IMR-90 (cell line): ENCODE measurements at regions not wholly inside any gene's neighbourhood (a gene's known extent, or its start where the extent isn't known, plus 50 kb on each side); places are given as distances from the start of the nearest gene placed in this dataset.

Source experiments
- ATAC-seq: fragments of 200-7000 bp; cut with Tn5 transposase; 2 replicates; pipeline ENCODE4 v1.9.1; 2020; ENCODE audit warnings: low read depth, mild to moderate bottlenecking, moderate library complexity
- BruUV-seq: library from RNA; stranded (reverse); fragments of 400-500 nt; replicated peaks from 2 replicates; lab custom pipeline; 2021; lab: Mats Ljungman, UMichigan
- CTCF ChIA-PET: fragments of 300-600 bp; formaldehyde crosslinking; extraction: SDS; loops from one replicate; lab custom pipeline; 2021; ENCODE audit warnings: antibody characterized with exemption; lab: Yijun Ruan, JAX
- POLR2A ChIA-PET: fragments of 300-600 bp; sonication (Branson Sonifier 250); formaldehyde crosslinking; loops from one replicate; lab custom pipeline; 2022; ENCODE audit warnings: antibody characterized with exemption; ENCODE audit not compliant: unreplicated experiment; lab: Charles Lee
- DNase-seq: peaks from one replicate; pipeline ENCODE4 v3.0.0; 2013
- H2AFZ ChIP-seq: replicated peaks from 2 replicates; pipeline ENCODE3; 2013; ENCODE audit warnings: low read length, mild to moderate bottlenecking; ENCODE audit not compliant: poor library complexity
- H2AK5ac ChIP-seq: 2 replicates; pipeline ENCODE4 v1.6.1; 2013; ENCODE audit warnings: low read depth, low read length, inconsistent platforms
- H2AK9ac ChIP-seq: replicated peaks from 2 replicates; pipeline ENCODE3; 2013; ENCODE audit warnings: mild to moderate bottlenecking, low read depth, low read length, moderate library complexity; ENCODE audit not compliant: poor library complexity
- H2BK120ac ChIP-seq: 2 replicates; pipeline ENCODE4 v1.6.1; 2013; ENCODE audit warnings: low read depth, low read length, inconsistent platforms
- H2BK15ac ChIP-seq: 3 replicates; pipeline ENCODE4 v1.6.1; 2013; ENCODE audit warnings: low read depth, low read length, inconsistent platforms
- H2BK20ac ChIP-seq: 2 replicates; pipeline ENCODE4 v1.6.1; 2013; ENCODE audit warnings: low read depth, mild to moderate bottlenecking, inconsistent platforms, low read length, moderate library complexity
- H2BK5ac ChIP-seq: 2 replicates; pipeline ENCODE4 v1.6.1; 2013; ENCODE audit warnings: mild to moderate bottlenecking, low read depth, low read length, inconsistent platforms; ENCODE audit not compliant: poor library complexity, severe bottlenecking
- H3K14ac ChIP-seq: replicated peaks from 2 replicates; pipeline ENCODE4 v1.6.1; 2013; ENCODE audit warnings: low read depth, low read length, inconsistent platforms
- H3K18ac ChIP-seq: 2 replicates; pipeline ENCODE4 v1.6.1; 2013; ENCODE audit warnings: low read depth, low read length, control low read depth
- H3K23ac ChIP-seq: 2 replicates; pipeline ENCODE4 v1.6.1; 2013; ENCODE audit warnings: low read depth, low read length, inconsistent platforms
- H3K27ac ChIP-seq: 2 replicates; pipeline ENCODE4 v1.5.1; 2013; ENCODE audit warnings: mild to moderate bottlenecking, control low read depth, low read length; ENCODE audit not compliant: insufficient read depth
- H3K27me3 ChIP-seq: 2 replicates; pipeline ENCODE4 v1.6.1; 2013; ENCODE audit warnings: low read length; ENCODE audit not compliant: control insufficient read depth, insufficient read depth
- H3K36me3 ChIP-seq: 2 replicates; pipeline ENCODE4 v1.6.1; 2013; ENCODE audit warnings: low read length, mixed read lengths; ENCODE audit not compliant: control insufficient read depth, insufficient read depth
- H3K4ac ChIP-seq: 2 replicates; pipeline ENCODE4 v1.6.1; 2013; ENCODE audit warnings: low read depth, low read length, inconsistent platforms
- H3K4me1 ChIP-seq: 2 replicates; pipeline ENCODE4 v1.6.1; 2013; ENCODE audit warnings: low read length, mixed read lengths; ENCODE audit not compliant: control insufficient read depth, insufficient read depth
- H3K4me2 ChIP-seq: 2 replicates; pipeline ENCODE4 v1.6.1; 2013; ENCODE audit warnings: low read depth, mild to moderate bottlenecking, control low read depth, low read length, moderate library complexity
- H3K4me3 ChIP-seq: 2 replicates; pipeline ENCODE4 v1.5.1; 2013; ENCODE audit warnings: low read depth, mild to moderate bottlenecking, control low read depth, low read length, moderate library complexity; ENCODE audit not compliant: insufficient read depth
- H3K56ac ChIP-seq: 2 replicates; pipeline ENCODE4 v1.6.1; 2013; ENCODE audit warnings: low read length, inconsistent platforms; ENCODE audit not compliant: insufficient read depth; ENCODE audit errors: extremely low read depth
- H3K79me1 ChIP-seq, 2 experiments: 2 replicates each; pipeline ENCODE4 v1.6.1; 2013; ENCODE audit warnings: low read length in 2 of 2, inconsistent platforms in 1 of 2, low read depth in 1 of 2
- H3K9ac ChIP-seq: 2 replicates; pipeline ENCODE4 v1.6.1; 2013; ENCODE audit warnings: low read depth, low read length, control low read depth
- H3K9me1 ChIP-seq: 2 replicates; pipeline ENCODE4 v1.6.1; 2013; ENCODE audit warnings: low read length, inconsistent platforms; ENCODE audit not compliant: insufficient read depth
- H3K9me3 ChIP-seq: 2 replicates; pipeline ENCODE4 v1.6.1; 2013; ENCODE audit warnings: low read length; ENCODE audit not compliant: control insufficient read depth, insufficient read depth
- H4K20me1 ChIP-seq: 2 replicates; pipeline ENCODE4 v1.6.1; 2013; ENCODE audit warnings: low read length, inconsistent platforms; ENCODE audit not compliant: insufficient read depth
- H4K5ac ChIP-seq: 2 replicates; pipeline ENCODE4 v1.6.1; 2013; ENCODE audit warnings: mild to moderate bottlenecking, low read depth, low read length, control low read depth
- H4K8ac ChIP-seq, 2 experiments: 2 replicates each; pipeline ENCODE4 v1.6.1; 2013; ENCODE audit warnings: low read depth in 2 of 2, low read length in 2 of 2, control low read depth in 1 of 2, inconsistent platforms in 1 of 2
- H4K91ac ChIP-seq: 2 replicates; pipeline ENCODE4 v1.6.1; 2013; ENCODE audit warnings: low read depth, low read length, inconsistent platforms; ENCODE audit not compliant: insufficient read depth
- BHLHE40 ChIP-seq: fragments of 150-350 bp; IDR thresholded peaks from 2 replicates; pipeline ENCODE4 v1.6.1; 2016; ENCODE audit warnings: mild to moderate bottlenecking, low read depth, low read length
- CEBPB ChIP-seq: IDR thresholded peaks from 2 replicates; pipeline ENCODE4 v1.6.1; 2012; ENCODE audit warnings: low read depth, low read length, improper control_type of control experiment
- CHD1 ChIP-seq: IDR thresholded peaks from 2 replicates; pipeline ENCODE4 v1.6.1; 2012; ENCODE audit warnings: low read depth, low read length, improper control_type of control experiment
- ELK1 ChIP-seq: fragments of 150-350 bp; IDR thresholded peaks from 2 replicates; pipeline ENCODE4 v1.6.1; 2016; ENCODE audit warnings: low read depth, mild to moderate bottlenecking, low read length, moderate library complexity, borderline replicate concordance
- FOS ChIP-seq: fragments of 150-350 bp; IDR thresholded peaks from 2 replicates; pipeline ENCODE4 v1.6.1; 2016; ENCODE audit warnings: low read depth, low read length
- MAFK ChIP-seq: IDR thresholded peaks from 2 replicates; pipeline ENCODE4 v1.6.1; 2012; ENCODE audit warnings: low read depth, low read length, improper control_type of control experiment
- MAZ ChIP-seq: IDR thresholded peaks from 2 replicates; pipeline ENCODE4 v1.6.1; 2012; ENCODE audit warnings: low read depth, mild to moderate bottlenecking, low read length, improper control_type of control experiment, moderate library complexity, borderline replicate concordance
- MXI1 ChIP-seq: IDR thresholded peaks from 2 replicates; pipeline ENCODE4 v1.6.1; 2012; ENCODE audit warnings: low read depth, mild to moderate bottlenecking, low read length, moderate library complexity, borderline replicate concordance
- NFE2L2 ChIP-seq: fragments of 150-350 bp; IDR thresholded peaks from 2 replicates; pipeline ENCODE4 v1.6.1; 2016; ENCODE audit warnings: low read depth, mild to moderate bottlenecking, low read length
- POLR2A ChIP-seq: IDR thresholded peaks from 2 replicates; pipeline ENCODE4 v1.6.1; 2012; ENCODE audit warnings: mild to moderate bottlenecking, low read depth, low read length
- RAD21 ChIP-seq: IDR thresholded peaks from 2 replicates; pipeline ENCODE4 v1.6.1; 2012; ENCODE audit warnings: low read length, improper control_type of control experiment
- RCOR1 ChIP-seq: IDR thresholded peaks from 2 replicates; pipeline ENCODE4 v1.6.1; 2012; ENCODE audit warnings: mild to moderate bottlenecking, low read length, improper control_type of control experiment; ENCODE audit not compliant: insufficient replicate concordance
- RFX5 ChIP-seq: IDR thresholded peaks from 2 replicates; pipeline ENCODE4 v1.8.0; 2012; ENCODE audit warnings: low read depth, mild to moderate bottlenecking, low read length, moderate library complexity
- SMC3 ChIP-seq: fragments of 150-350 bp; IDR thresholded peaks from 2 replicates; pipeline ENCODE4 v1.6.1; 2016; ENCODE audit warnings: low read depth, mild to moderate bottlenecking, antibody characterized with exemption, low read length, moderate library complexity
- USF2 ChIP-seq: fragments of 150-350 bp; IDR thresholded peaks from 2 replicates; pipeline ENCODE4 v1.6.1; 2017; ENCODE audit warnings: mild to moderate bottlenecking, antibody characterized with exemption, low read length, low read depth
- WGBS, 2 experiments: methylation state at CpG; one replicate each; pipeline versions ENCODE4 v1.1.5 to v1.1.7; 2013; ENCODE audit warnings: missing lambda C conversion rate in 2 of 2; ENCODE audit not compliant: insufficient read length in 1 of 2; ENCODE audit errors: extremely low coverage in 2 of 2; 5-methylcytosine and 5-hydroxymethylcytosine counted together
- dilution Hi-C: fragments of 300-500 bp; cut with HindIII; formaldehyde crosslinking; loops from one replicate; pipeline ENCODE4 v1.14.3; 2018; ENCODE audit warnings: low sequenced_read_pairs; ENCODE audit not compliant: unreplicated experiment
- in situ Hi-C: fragments of 300-500 bp; cut with MboI; formaldehyde crosslinking; loops from 3 replicates; pipeline ENCODE4 v1.14.3; 2019; ENCODE audit warnings: low sequenced_read_pairs, inconsistent platforms, mixed read lengths
- intact Hi-C: fragments of 100-400 bp; cut with micrococcal nuclease; formaldehyde crosslinking; loops from 2 replicates; pipeline ENCODE4 v1.10.0; 2022

- in situ Hi-C loops (no loop called here), intact Hi-C loops (no loop called here), dilution Hi-C loops (no loop called here)
- ChIA-PET POLR2A (no interaction called here), CTCF (no interaction called here)
- H3K56ac ChIP-seq = no peak overlapping the region
- no peak for DNase-seq
- TF ChIP-seq POLR2A (no peak), RCOR1 (no peak), CHD1 (no peak), BHLHE40 (no peak), MXI1 (no peak), NFE2L2 (no peak), MAZ (no peak), RFX5 (no peak), USF2 (no peak), RAD21 (no peak), MAFK (no peak), CEBPB (no peak), ELK1 (no peak), SMC3 (no peak), FOS (no peak)
- H4K5ac ChIP-seq = no peak overlapping the region
- no peak overlapping the region for H3K4me2 ChIP-seq
- H3K23ac ChIP-seq = no peak overlapping the region
- H3K27ac ChIP-seq = no peak overlapping the region
- H3K14ac ChIP-seq = no peak overlapping the region
- no peak overlapping the region for H4K8ac ChIP-seq
- H3K9me3 ChIP-seq = no peaks in the 10 kb centered on the region
- no TSS peak for BruUV-seq
- H2BK5ac ChIP-seq = no peak overlapping the region
- no peak overlapping the region for H4K91ac ChIP-seq
- no peaks in the 10 kb centered on the region for H3K79me1 ChIP-seq
- no peak overlapping the region for H2AFZ ChIP-seq
- H2AK9ac ChIP-seq = no peak overlapping the region
- no peaks in the 10 kb centered on the region for H3K36me3 ChIP-seq
- H4K20me1 ChIP-seq = no peaks in the 10 kb centered on the region
- no peak overlapping the region for H3K4me3 ChIP-seq
- H3K18ac ChIP-seq = no peak overlapping the region
- H3K9me1 ChIP-seq = no peaks in the 10 kb centered on the region
- no peak overlapping the region for H3K4ac ChIP-seq
- no peaks in the 10 kb centered on the region for H3K4me1 ChIP-seq
- no peak for ATAC-seq
- H2BK15ac ChIP-seq = no peak overlapping the region
- no peak overlapping the region for H2BK120ac ChIP-seq
- H2AK5ac ChIP-seq = no peak overlapping the region
- no peak overlapping the region for H3K9ac ChIP-seq
- whole genome bisulfite sequencing, 2 experiments = no CpG with 5 or more reads among the region's 3 CpGs
- H2BK20ac ChIP-seq = no peak overlapping the region
- H3K27me3 ChIP-seq = peaks cover 4% of the 10 kb centered on the region; the same call in 1 of the 2 replicates
These were observed 121.2 kb upstream of the TNR start for GRCh38 chr1:175864625-175865024.
